MM.1S (cell line): ENCODE measurements at regions not wholly inside any gene's neighbourhood (a gene's known extent, or its start where the extent isn't known, plus 50 kb on each side); places are given as distances from the start of the nearest gene placed in this dataset.
A peak's percentile ranks its signal among the peaks of the same experiment; 100 is the strongest.
"Not testable (repeated sequence)": the region's sequence is repeated elsewhere in the genome, so short reads cannot be mapped to it uniquely, and the experiment has no call there.

Experiments used
- DNase-seq: peaks from one replicate; pipeline ENCODE4 v3.0.0-alpha.2; 2015
- H2AFZ ChIP-seq: fragments of 300-600 bp; sonication (generic); 2 replicates; pipeline ENCODE4 v1.6.0; 2016; ENCODE audit warnings: antibody characterized with exemption, low read length
- H3F3A ChIP-seq: fragments of 300-600 bp; sonication (generic); 2 replicates; pipeline ENCODE4 v1.6.1; 2016; ENCODE audit warnings: mild to moderate bottlenecking, antibody characterized with exemption, low read length, moderate library complexity, mixed read lengths; ENCODE audit not compliant: insufficient read depth
- H3K27ac ChIP-seq: fragments of 300-600 bp; sonication (generic); 2 replicates; pipeline ENCODE4 v1.5.1; 2016; ENCODE audit warnings: mild to moderate bottlenecking, low read length
- H3K27me3 ChIP-seq: fragments of 300-600 bp; sonication (generic); replicated peaks from 2 replicates; pipeline ENCODE4 v1.6.0; 2016; ENCODE audit warnings: low read length; ENCODE audit not compliant: insufficient read depth
- H3K36me3 ChIP-seq: fragments of 300-600 bp; sonication (generic); replicated peaks from 2 replicates; pipeline ENCODE4 v1.6.1; 2016; ENCODE audit warnings: mild to moderate bottlenecking, low read length, mixed read lengths; ENCODE audit not compliant: insufficient read depth
- H3K4me1 ChIP-seq: fragments of 300-600 bp; sonication (generic); 2 replicates; pipeline ENCODE4 v1.6.1; 2016; ENCODE audit warnings: low read length, mixed read lengths
- H3K4me2 ChIP-seq: fragments of 300-600 bp; sonication (generic); 2 replicates; pipeline ENCODE4 v1.6.0; 2016; ENCODE audit warnings: low read depth, low read length
- H3K4me3 ChIP-seq: fragments of 300-600 bp; sonication (generic); 2 replicates; pipeline ENCODE4 v1.5.1; 2016; ENCODE audit warnings: low read length, mixed read lengths
- H3K79me2 ChIP-seq: fragments of 300-600 bp; sonication (generic); 2 replicates; pipeline ENCODE4 v1.6.1; 2016; ENCODE audit warnings: mixed run types, low read length, mixed read lengths
- H3K9ac ChIP-seq: fragments of 300-600 bp; sonication (generic); 2 replicates; pipeline ENCODE4 v1.6.1; 2016; ENCODE audit warnings: low read length, mixed read lengths
- H3K9me2 ChIP-seq: fragments of 300-600 bp; sonication (generic); replicated peaks from 2 replicates; pipeline ENCODE4 v1.6.1; 2016; ENCODE audit warnings: mild to moderate bottlenecking, low read length, mixed read lengths; ENCODE audit not compliant: insufficient read depth
- H3K9me3 ChIP-seq: fragments of 300-600 bp; sonication (generic); replicated peaks from 2 replicates; pipeline ENCODE4 v1.6.1; 2016; ENCODE audit warnings: mild to moderate bottlenecking, low read length, mixed read lengths; ENCODE audit not compliant: insufficient read depth
- H4K20me1 ChIP-seq: fragments of 300-600 bp; sonication (generic); 2 replicates; pipeline ENCODE4 v1.6.1; 2016; ENCODE audit warnings: mild to moderate bottlenecking, low read length, moderate library complexity, mixed read lengths; ENCODE audit not compliant: insufficient read depth
- EZH2 ChIP-seq: fragments of 300-600 bp; sonication (generic); optimal IDR thresholded peaks from 2 replicates; pipeline ENCODE3; 2017; ENCODE audit warnings: low read depth, mild to moderate bottlenecking, antibody characterized with exemption, low read length, mixed read lengths
- EZH2phosphoT487 ChIP-seq: fragments of 300-600 bp; sonication (generic); IDR thresholded peaks from 2 replicates; pipeline ENCODE4 v1.6.1; 2018; ENCODE audit warnings: antibody characterized with exemption, low read length
- TF ChIP-seq, protein P1 (sequence below): fragments of 300-600 bp; sonication (generic); IDR thresholded peaks from 2 replicates; pipeline ENCODE4 v1.5.1; 2016; ENCODE audit warnings: antibody characterized with exemption, low read length, mixed read lengths

DNA sequence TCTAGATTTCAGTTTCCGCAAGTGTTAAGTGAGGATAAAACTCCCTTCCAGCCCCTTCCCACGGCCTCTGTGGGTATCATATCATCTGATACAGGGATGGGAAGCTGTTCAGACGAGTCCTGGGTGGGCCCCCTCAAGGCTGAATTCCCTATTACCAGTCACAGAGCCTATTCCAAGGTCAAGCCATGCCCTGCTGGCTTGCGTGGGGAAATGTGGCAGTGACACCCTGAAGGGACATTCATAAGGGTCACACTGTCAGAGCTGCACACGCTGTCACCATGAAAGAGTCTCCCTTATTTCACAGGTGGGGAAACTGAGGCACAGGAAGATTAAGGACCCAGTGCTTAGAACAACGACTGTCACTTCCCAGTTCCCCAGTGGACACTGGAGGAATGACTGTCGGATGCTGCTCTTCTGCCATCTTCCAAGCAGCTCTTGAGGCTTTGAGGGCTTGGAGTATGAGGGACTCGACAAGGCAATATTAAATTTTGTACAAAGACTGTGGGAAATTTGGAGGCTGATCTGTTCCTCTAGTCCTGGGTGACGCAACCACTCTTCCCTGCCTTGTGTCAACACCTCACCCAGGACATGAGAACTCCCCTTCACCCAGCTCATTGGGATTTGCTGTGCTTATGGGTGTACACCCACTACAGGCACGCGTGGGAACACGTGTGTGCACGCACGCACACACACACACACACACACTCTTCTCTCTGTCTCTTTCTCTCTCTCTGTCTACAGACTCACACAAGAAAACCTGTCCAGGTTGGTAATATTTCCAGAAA lies 386.0 kb downstream of the RPS24 start:
- Histone ChIP-seq H3K4me3 (no peak overlapping the region), H3K4me2 (no peak overlapping the region), H2AFZ (no peak overlapping the region), H3K36me3 (no peaks in the 10 kb centered on the region), H3K4me1 (no peaks in the 10 kb centered on the region), H3K79me2 (no peaks in the 10 kb centered on the region), H3K9ac (no peak overlapping the region), H3K9me2 (no peaks in the 10 kb centered on the region), H3K27ac (no peak overlapping the region), H3K9me3 (no peaks in the 10 kb centered on the region), H3F3A (no peaks in the 10 kb centered on the region), H3K27me3 (no peaks in the 10 kb centered on the region), H4K20me1 (no peaks in the 10 kb centered on the region)
- DNase-seq: no peak
- TF ChIP-seq, protein P1, sequence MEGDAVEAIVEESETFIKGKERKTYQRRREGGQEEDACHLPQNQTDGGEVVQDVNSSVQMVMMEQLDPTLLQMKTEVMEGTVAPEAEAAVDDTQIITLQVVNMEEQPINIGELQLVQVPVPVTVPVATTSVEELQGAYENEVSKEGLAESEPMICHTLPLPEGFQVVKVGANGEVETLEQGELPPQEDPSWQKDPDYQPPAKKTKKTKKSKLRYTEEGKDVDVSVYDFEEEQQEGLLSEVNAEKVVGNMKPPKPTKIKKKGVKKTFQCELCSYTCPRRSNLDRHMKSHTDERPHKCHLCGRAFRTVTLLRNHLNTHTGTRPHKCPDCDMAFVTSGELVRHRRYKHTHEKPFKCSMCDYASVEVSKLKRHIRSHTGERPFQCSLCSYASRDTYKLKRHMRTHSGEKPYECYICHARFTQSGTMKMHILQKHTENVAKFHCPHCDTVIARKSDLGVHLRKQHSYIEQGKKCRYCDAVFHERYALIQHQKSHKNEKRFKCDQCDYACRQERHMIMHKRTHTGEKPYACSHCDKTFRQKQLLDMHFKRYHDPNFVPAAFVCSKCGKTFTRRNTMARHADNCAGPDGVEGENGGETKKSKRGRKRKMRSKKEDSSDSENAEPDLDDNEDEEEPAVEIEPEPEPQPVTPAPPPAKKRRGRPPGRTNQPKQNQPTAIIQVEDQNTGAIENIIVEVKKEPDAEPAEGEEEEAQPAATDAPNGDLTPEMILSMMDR: no peak
- TF ChIP-seq EZH2: no peak
- no peak for TF ChIP-seq EZH2phosphoT487

DNA sequence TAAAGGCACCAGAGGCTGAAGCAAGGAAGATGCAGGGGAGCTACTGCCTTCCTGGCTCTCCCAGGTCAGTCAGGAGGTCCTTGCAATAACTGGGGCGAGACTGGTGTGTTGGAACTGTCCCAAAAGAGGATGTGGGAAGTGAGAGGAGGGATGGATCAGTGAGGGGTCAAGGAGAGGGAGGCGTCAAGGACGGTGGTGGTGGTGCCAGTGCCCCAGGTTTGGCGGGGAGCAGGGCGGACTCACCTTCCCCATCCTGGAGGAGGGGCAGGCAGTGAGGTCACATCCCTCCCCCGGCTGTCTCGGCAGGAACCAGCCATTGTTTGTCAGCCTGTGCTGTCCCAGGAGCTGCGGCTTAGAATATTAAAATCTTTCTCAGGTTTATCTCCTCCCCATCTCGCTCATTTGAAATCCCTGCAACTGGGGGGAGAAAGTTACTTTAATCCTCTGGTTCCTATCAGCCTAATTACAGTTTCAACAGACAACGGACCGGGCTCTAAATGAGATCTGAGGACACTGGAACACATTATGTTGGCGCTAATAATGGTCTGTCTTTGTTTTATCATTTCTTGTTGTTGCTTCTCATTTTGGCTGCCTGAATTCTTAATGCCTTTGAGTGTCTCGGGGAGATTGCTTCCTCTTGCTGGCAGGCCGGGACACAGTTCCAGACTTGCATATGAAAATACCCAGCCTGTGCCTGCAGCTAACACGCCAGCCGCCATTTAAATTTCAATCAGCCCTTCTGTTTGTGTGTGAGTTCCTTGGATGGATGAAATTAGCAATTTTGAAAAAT lies 387.5 kb downstream of the RPS24 start:
- H2AFZ ChIP-seq: no peak overlapping the region
- no peaks in the 10 kb centered on the region for H3K36me3 ChIP-seq
- TF ChIP-seq EZH2phosphoT487: no peak
- no peak for TF ChIP-seq EZH2
- TF ChIP-seq, protein P1: no peak
- H3K9me3 ChIP-seq: no peaks in the 10 kb centered on the region
- no peak overlapping the region for H3K9ac ChIP-seq
- H3K27me3 ChIP-seq: no peaks in the 10 kb centered on the region
- no peak overlapping the region for H3K27ac ChIP-seq
- no peaks in the 10 kb centered on the region for H3K79me2 ChIP-seq
- no peaks in the 10 kb centered on the region for H4K20me1 ChIP-seq
- no peaks in the 10 kb centered on the region for H3F3A ChIP-seq
- DNase-seq: no peak
- no peaks in the 10 kb centered on the region for H3K4me1 ChIP-seq
- no peak overlapping the region for H3K4me3 ChIP-seq
- H3K9me2 ChIP-seq: no peaks in the 10 kb centered on the region
- H3K4me2 ChIP-seq: no peak overlapping the region

DNA sequence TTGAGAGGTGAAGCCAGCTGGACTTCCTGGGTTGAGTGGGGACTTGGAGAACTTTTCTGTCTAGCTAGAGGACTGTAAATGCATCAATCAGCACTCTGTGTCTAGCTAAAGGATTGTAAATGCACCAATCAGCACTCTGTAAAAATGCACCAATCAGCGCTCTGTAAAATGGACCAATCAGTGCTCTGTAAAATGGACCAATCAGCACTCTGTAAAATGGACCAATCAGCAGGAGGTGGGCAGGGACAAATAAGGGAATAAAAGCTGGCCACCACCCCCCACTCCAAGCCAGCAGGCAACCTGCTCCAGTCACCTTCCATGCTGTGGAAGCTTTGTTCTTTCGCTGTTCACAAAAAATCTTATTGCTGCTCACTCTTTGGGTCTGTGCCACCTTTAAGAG lies 390.4 kb downstream of the RPS24 start:
- H3K4me3 ChIP-seq, H2AFZ ChIP-seq, H3K9me2 ChIP-seq, DNase-seq, H3K4me2 ChIP-seq, H3K27ac ChIP-seq, H3F3A ChIP-seq, H3K9me3 ChIP-seq, H4K20me1 ChIP-seq, H3K4me1 ChIP-seq, H3K79me2 ChIP-seq, H3K9ac ChIP-seq, H3K36me3 ChIP-seq, H3K27me3 ChIP-seq: not testable (repeated sequence)

DNA sequence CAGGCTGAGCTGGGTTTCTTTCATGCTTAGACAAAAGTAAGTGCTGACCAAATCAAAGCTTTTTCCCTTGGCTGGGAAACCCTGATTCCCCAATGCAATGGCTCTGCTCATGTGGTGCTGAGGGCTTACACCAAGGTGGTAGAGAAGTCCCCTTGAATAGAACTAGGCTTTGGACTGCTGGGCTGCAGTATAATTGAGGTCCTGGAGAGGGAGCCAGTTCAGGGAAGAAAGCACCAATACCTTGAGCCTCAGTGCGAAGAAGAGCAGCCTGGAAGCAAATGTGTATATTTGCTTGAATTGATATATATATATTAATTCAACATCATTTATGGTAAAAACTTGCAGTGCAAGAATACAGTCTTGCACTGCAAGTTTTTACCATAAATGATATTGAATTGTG lies 391.1 kb downstream of the RPS24 start:
- H3K9ac ChIP-seq: no peak overlapping the region
- H3K27ac ChIP-seq: no peak overlapping the region
- no peaks in the 10 kb centered on the region for H4K20me1 ChIP-seq
- H3K4me3 ChIP-seq: no peak overlapping the region
- no peak for DNase-seq
- no peak overlapping the region for H3K4me2 ChIP-seq
- no peaks in the 10 kb centered on the region for H3K27me3 ChIP-seq
- H3K36me3 ChIP-seq: no peaks in the 10 kb centered on the region
- TF ChIP-seq, protein P1: peak; percentile 30; the same call in 1 of the 2 replicates
- no peak for TF ChIP-seq EZH2
- no peak overlapping the region for H2AFZ ChIP-seq
- H3K79me2 ChIP-seq: no peaks in the 10 kb centered on the region
- H3F3A ChIP-seq: no peaks in the 10 kb centered on the region
- no peaks in the 10 kb centered on the region for H3K4me1 ChIP-seq
- no peaks in the 10 kb centered on the region for H3K9me2 ChIP-seq
- no peaks in the 10 kb centered on the region for H3K9me3 ChIP-seq
